IPS-NIHi7 (cell line): ENCODE measurements at regions not wholly inside any gene's neighbourhood (a gene's known extent, or its start where the extent isn't known, plus 50 kb on each side); places are given as distances from the start of the nearest gene placed in this dataset.

Source experiments
- DNase-seq: peaks from one replicate; pipeline ENCODE4 v3.0.0; 2012; ENCODE audit warnings: mixed read lengths; ENCODE audit errors: extremely low spot score

GRCh38 chr7:1358376-1359050 lies 100.8 kb downstream of the MICALL2 start:
- no peak for DNase-seq

- no peak for DNase-seq
Measured at GRCh38 chr7:1359051-1359400, 100.2 kb downstream of the MICALL2 start.

- DNase-seq: no peak
Measured at GRCh38 chr7:1359681-1360485, 99.4 kb downstream of the MICALL2 start.

GRCh38 chr7:1360521-1360971 lies 98.7 kb downstream of the MICALL2 start:
- no peak for DNase-seq

GRCh38 chr7:1361016-1361755 lies 98.1 kb downstream of the MICALL2 start:
- no peak for DNase-seq

GRCh38 chr7:1361756-1362125 lies 97.5 kb downstream of the MICALL2 start:
- no peak for DNase-seq

GRCh38 chr7:1362301-1362700 lies 97.0 kb downstream of the MICALL2 start:
- no peak for DNase-seq

- DNase-seq: no peak
Measured at GRCh38 chr7:1364068-1364905, 95.0 kb downstream of the MICALL2 start.

GRCh38 chr7:1364906-1365570 lies 94.2 kb downstream of the MICALL2 start:
- DNase-seq: no peak

- no peak for DNase-seq
Measured at GRCh38 chr7:1365846-1366245, 93.4 kb downstream of the MICALL2 start.

GRCh38 chr7:1366801-1367405 lies 92.4 kb downstream of the MICALL2 start:
- DNase-seq: no peak

GRCh38 chr7:1367501-1368183 lies 91.6 kb downstream of the MICALL2 start:
- DNase-seq: no peak

GRCh38 chr7:1368184-1368681 lies 91.0 kb downstream of the MICALL2 start:
- no peak for DNase-seq

GRCh38 chr7:1368682-1369571 lies 90.3 kb downstream of the MICALL2 start:
- DNase-seq: peak; percentile 100

GRCh38 chr7:1369916-1370657 lies 89.2 kb downstream of the MICALL2 start:
- no peak for DNase-seq

- DNase-seq: no peak
Measured at GRCh38 chr7:1370738-1371137, 88.5 kb downstream of the MICALL2 start.

- DNase-seq: no peak
Measured at GRCh38 chr7:1372063-1372462, 87.2 kb downstream of the MICALL2 start.

GRCh38 chr7:1372671-1373379 lies 86.4 kb downstream of the MICALL2 start:
- DNase-seq: no peak
